ENCODE measurements at regions not wholly inside any gene's neighbourhood (a gene's known extent, or its start where the extent isn't known, plus 50 kb on each side); places are given as distances from the start of the nearest gene placed in this dataset.
"Not testable (repeated sequence)": the region's sequence is repeated elsewhere in the genome, so short reads cannot be mapped to it uniquely, and the experiment has no call there.

DNA sequence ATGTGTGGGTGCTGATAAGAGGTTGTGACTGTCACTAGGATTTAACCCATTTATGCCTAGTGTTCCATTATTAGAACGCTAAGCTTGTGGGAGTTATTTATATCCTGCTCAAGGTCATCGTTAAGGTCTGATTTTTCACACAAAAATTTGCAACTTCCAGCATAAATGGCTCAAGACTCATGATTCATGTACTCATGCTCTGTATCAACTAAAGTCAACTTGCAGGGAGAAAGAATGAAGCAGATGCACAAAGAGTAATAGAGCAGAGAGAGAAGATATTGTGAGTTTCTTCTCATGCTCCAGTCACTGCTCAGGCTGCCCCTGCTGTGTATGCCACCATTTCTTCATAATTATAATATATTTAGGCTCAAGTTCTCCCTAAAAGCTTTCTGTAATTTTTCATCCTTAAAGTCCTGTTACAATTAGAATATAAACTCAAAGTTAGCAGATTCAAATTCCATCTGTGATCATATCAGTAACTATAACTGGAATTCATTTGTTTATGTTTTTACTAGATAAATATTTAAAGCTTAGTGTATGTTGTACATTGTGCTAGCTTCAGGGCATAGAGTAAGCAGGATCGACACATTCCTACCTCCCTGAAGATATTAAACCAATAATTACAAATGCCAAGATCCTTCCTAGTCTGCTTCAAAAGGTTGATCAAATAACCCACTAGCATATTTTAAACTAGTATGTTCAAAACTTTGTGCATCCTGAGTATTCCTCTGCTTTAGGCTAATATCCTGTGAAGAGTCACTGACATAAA lies 136.7 kb downstream of the NUDT12 start:
- DNase-seq, result no peak

DNA sequence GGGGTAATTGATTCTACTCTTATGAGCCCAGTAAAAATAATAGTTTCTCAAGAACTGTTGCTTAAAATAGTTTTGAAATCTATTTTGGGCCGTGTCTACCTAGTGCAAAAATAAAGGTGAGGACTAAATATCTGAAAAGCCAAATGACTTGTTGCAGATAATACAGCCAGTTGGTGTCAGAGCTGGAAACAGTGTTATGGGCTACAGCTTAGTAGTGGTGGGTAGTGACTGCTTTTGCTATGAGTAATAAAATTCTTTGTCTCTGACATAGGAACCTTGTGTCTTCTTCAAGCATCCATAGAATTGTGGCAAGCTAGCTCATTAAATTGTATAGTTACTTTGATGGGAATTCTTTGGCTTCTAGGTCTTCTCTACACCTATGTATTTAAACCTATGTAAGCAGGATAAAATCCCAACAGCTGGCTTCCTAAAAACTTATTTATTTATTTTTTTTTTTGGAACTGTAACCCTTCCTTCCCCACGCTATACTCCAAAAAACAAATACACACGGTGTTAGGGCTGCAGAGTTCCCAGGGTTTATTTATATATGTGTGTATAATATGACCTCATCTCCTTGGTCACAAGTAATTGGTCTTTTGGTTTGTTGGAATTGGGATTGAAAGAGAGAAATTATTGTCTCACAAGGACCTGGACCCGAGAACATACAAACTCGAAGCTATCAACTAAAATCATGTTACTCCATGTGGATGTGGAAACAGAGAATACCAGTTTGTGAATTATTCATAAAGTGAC lies 138.0 kb downstream of the NUDT12 start:
- DNase-seq, result no peak

GRCh38 chr5:103424026-103424425 lies 138.6 kb downstream of the NUDT12 start:
- DNase-seq, result peak; percentile 6

DNA sequence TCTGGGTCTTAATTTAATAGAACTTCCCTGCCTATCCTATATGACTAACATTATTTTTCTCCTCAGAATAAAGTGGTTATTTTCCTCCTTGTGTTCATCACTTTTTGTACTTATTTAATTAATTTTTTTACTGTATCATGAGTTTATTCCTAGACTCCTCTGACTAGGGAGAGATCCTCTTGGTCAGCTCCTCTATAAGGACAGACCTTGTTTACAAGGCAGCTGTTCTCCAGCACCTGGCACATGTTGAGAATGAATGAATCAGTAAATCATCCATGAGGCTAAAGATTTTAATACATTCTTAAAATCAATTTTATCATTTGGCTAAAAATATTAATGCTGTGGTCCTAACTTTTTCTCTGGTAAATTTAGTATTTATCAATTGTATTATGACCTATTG lies 139.8 kb downstream of the NUDT12 start:
- no peak for DNase-seq

GRCh38 chr5:103414604-103415003 lies 148.0 kb downstream of the NUDT12 start:
- DNase-seq, result no peak

DNA sequence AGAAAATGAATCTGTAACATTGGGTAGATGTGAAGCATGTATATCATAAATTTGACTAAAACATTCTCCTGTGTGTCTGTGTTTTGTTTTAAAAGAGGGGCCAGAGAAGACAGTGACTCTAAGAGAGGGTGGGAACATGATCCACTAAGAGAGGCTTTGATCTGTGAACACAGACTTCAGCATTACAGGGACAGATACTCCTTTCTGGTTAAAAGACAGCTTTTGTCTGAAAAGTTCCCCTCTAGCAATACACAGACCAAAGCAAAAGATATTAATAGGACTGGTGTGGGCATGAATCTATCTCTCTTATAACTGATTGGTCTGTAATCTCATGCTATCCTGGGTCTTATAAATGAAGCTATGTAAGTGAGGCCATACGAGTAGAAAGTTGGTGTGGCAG lies 150.9 kb downstream of the NUDT12 start:
- no peak for DNase-seq

DNA sequence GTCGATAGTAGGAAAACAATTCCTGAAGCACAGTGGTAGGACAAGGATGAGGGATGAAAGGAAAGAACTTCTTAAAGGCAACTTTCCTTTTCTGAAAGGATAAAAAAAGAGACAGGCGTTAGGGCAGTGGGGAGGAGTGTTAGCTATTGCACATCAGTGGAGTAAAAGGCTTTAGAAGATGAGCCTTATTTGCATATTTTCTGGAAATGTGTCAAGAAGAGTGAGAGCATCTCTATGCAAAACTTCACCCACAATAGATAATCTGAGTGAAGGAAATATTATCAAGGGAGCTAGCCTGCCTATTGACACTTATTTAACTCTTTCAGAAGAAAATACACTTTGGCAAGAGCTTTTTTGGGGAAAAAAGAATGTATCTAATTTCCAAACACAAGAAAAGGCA lies 151.6 kb downstream of the MACIR start:
- DNase-seq, result no peak

DNA sequence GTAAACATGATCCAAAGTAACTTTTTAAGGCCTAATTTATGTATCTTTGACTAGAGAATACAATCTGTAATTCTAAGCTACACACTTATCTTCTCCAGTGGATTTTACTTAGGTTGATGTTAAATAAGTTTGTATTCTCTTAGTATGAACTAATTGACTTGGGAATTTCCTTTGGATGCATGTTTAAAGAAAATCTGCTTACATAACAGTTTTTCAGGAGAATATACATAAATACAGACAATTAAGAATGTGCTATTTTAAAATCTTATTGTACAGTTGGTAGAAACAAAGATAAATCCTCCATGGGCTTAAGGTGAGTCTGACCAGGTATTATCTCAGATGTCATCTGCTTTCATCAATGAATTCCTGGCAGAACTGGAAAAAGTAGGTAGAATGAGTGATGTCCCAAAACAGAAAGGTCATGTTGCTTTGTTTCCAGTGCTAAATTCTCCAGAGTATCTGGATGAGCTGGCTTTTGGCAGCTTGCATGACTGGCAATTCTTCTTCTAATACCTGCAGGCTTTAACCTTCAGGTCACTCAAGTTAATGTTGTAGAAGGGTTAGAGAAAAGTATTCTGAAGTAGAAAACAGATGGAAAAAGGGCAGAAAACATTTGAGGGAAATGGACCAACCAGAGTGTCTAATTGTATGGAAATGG lies 150.6 kb downstream of the MACIR start:
- no peak for DNase-seq

DNA sequence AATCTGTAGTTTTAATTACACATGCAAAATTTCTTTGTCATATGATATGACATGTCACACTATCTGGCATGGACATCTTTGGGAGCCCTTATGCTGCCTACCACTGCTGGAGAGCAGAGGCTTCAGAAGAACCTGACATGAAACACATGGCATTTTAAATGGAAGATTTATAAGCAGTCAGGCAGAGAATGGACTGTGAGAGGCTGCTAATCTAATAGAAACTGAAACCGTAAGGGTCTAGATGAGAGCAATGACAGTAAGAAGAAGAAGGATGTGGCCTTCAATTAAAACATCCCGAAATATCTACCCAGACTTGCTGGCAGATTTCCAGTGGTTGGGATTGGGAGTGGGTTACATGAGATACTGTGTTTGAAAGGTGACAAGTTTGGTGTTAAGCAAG lies 149.8 kb downstream of the MACIR start:
- no peak for DNase-seq

DNA sequence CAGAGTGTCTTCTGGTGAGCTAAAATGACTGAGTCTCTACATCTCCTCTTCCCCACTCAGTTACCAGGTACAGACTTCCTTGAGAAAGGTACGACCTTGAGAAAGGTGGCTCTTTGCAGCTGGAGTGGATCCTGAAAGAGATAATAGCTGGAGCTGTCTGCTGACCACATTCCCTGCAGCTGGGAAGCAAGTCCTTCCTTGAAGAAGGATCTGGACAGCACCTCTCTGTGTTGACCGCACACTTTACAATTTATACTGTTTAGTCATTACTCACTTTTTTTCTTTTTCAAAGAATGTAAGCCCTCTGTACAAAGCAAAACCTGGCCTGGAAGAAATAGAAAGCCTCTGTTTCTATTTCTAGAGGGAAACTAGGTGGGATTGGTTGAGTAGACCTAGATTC lies 148.8 kb downstream of the MACIR start:
- no peak for DNase-seq

GRCh38 chr5:103404483-103404882 lies 145.9 kb downstream of the MACIR start:
- no peak for DNase-seq

DNA sequence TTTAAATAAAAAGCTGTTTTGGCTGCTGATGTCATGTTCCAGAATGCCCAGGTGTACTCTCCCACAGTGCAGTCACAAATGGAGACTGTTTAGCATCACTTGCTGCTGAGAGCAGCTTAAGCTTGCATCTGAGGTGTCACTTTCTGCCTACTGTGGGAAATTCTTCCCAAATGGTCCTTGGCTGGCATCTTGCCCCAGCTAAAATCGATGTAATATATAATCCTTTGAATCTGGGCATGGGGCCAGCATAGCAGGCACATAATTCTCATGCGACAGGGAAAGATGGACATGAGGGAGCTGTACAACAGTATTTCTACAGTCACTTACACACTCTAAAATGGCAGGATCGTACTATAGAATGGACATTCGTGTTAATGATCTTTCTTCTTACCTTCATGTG lies 144.3 kb downstream of the MACIR start:
- peak; percentile 50 for DNase-seq

DNA sequence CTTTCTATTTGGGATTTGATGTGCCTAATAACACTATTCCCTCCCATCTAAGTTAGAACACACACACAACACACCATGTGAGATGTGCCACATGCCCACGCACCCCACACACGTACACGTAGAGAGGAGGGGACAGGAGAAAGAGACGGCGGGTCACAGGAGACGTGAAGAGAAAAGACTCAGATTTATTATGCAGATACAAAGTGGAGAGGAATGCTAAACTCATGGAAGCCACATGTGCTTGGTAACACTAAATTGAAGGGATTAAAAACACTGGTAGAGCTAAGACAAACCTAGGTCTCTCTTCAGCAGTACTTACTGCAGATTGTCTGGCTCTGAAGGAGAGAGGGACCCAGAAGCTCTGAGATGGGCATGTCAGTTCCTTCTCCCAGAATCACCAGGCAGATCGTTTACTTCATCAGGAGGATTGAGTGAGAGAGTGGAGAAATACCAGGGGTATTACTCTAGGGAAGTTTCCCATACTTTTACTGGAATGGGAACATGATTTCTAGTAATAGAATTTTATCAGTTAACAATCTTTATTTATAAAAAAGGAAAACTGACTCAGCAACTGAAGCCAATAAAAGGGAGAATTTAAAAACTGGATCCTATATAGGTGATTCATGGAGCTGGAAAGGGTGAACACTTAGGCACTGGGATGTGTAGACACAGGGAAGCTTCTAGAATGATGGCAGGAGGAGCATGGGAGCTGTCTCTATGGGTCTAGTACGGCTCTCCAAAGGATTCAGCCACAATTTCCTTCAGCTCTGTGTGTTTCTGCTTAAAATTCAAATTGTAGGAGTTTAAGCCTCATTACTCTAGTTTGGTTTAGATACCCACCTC lies 139.4 kb downstream of the MACIR start:
- no peak for DNase-seq

DNA sequence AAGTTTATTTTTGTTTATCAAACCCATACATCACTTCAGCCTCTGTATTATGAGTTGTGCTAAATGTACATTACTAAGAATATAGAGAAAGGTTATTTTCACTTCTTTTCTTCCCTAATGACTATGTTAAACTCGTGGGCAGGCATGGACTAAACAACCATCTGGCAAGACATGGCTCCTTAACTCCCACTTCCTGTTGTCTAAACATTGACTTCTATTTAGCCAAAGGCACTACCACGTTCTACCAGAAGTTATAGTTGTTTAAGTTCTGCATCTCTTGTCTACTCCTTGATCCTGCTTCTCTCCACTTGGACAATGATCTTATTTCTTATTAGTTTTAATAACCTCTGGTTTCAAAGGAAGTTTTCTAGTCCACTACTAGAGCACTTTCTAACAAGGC lies 136.1 kb downstream of the MACIR start:
- DNase-seq, result no peak

DNA sequence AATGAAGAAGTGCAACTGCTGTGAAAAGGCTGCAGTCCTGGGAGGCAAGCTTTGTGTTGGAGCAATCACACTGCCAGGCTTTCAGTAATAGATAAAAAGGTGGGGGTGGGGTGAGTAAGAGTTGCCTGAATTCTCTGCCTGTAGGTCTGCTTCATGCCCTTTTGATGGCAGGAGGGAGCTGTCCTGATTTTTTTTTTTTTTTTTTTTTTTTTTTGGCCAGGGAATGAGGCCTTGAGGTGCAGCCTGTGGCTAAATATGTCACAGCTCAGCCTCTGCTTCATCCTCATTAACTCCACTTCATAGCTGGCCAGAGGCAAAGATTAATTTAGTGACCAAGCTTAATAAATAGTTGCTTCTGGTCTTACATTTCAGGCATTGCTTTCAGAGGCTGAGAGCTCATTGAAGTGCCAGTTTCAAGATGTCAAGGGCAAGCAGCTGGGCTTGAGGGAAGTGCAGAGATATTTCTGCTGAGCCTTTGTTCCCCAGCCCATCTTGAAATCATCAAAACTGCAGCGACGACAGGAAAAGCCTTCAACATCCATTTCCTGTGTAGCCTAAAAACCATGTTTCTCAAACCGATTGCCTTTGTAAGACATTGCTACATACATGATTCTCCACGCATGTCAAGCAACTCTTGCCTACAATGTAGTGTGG lies 134.7 kb downstream of the MACIR start:
- DNase-seq, result no peak

GRCh38 chr5:103391659-103392058 lies 133.1 kb downstream of the MACIR start:
- no peak for DNase-seq

GRCh38 chr5:103389846-103390245 lies 131.3 kb downstream of the MACIR start:
- DNase-seq, result no peak

GRCh38 chr5:103389357-103389756 lies 130.8 kb downstream of the MACIR start:
- no peak for DNase-seq

- no peak for DNase-seq
Measured at GRCh38 chr5:103385722-103386121, 127.2 kb downstream of the MACIR start.

DNA sequence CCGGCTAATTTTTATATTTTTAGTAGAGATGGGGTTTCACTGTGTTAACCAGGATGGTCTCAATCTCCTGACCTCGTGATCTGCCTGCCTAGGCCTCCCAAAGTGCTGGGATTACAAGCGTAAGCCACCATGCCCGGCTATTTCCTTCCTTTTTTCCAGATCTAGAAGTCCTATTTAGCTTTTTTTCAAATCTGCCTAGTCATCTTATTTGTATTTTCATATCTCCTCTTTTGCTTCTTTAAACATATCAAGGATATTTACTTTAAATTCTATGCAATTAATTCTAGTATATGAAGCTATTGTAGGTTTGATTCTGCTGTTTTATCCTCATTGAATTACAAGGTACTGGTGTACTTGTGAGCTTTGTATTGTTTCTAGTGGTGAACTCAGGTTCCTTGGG lies 119.1 kb downstream of the MACIR start:
- DNase-seq, result not testable (repeated sequence)

GRCh38 chr5:103375863-103376591 lies 117.5 kb downstream of the MACIR start:
- DNase-seq, result no peak

DNA sequence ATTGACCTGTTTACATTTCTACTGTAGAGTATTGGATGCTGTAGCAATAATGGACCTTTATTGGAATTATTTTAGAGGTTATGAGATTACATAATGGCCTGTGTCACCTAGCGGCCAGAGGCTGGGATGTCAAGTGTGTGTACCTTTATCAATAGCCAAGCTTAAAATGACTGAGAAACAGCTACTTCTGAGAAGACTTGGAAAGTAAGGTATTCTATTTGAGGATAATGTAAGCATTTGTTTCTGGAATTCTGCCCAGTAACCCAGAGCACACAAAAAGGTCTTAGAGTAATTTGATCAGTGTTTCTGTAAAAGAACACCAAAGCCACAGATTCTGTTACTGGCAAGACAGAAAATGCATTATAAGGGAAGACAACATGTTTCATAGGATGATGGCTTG lies 116.8 kb downstream of the MACIR start:
- DNase-seq, result no peak
